SK-N-MC (cell line): ENCODE measurements at regions not wholly inside any gene's neighbourhood (a gene's known extent, or its start where the extent isn't known, plus 50 kb on each side); places are given as distances from the start of the nearest gene placed in this dataset.

Experiments used
- EZH2 ChIP-seq: fragments of 200-600 bp; sonication (generic); IDR thresholded peaks from one replicate; pipeline ENCODE4 v1.6.1; 2017; ENCODE audit warnings: antibody characterized with exemption
- FOXP2 ChIP-seq: optimal IDR thresholded peaks from 2 replicates; pipeline ENCODE3; 2011; ENCODE audit warnings: mild to moderate bottlenecking, moderate library complexity; ENCODE audit not compliant: insufficient read depth; ENCODE audit errors: extremely low read length, control extremely low read depth
- POLR2AphosphoS5 ChIP-seq: IDR thresholded peaks from 2 replicates; pipeline ENCODE4 v1.6.1; 2012; ENCODE audit warnings: mild to moderate bottlenecking, low read depth, low read length, borderline replicate concordance

- TF ChIP-seq EZH2 (no peak), POLR2AphosphoS5 (no peak), FOXP2 (no peak)
Observed at GRCh38 chr3:150069154-150069527, 98.4 kb upstream of the PFN2 start.
